Endodermal cell (in vitro differentiated cells): ENCODE measurements at regions not wholly inside any gene's neighbourhood (a gene's known extent, or its start where the extent isn't known, plus 50 kb on each side); places are given as distances from the start of the nearest gene placed in this dataset.

Experiments used
- DNase-seq: peaks from one replicate; pipeline ENCODE4 v3.0.0-alpha.2; 2017
- H3K27ac ChIP-seq: 2 replicates; pipeline ENCODE4 v1.5.1; 2013; ENCODE audit warnings: mild to moderate bottlenecking, low read depth, low read length, moderate library complexity
- H3K27me3 ChIP-seq: 2 replicates; pipeline ENCODE4 v1.6.1; 2013; ENCODE audit warnings: mild to moderate bottlenecking, low read length, moderate library complexity; ENCODE audit not compliant: insufficient read depth, control insufficient read depth, poor library complexity, severe bottlenecking
- H3K36me3 ChIP-seq: 2 replicates; pipeline ENCODE4 v1.7.0; 2013; ENCODE audit warnings: mild to moderate bottlenecking, low read length, moderate library complexity; ENCODE audit not compliant: control insufficient read depth, insufficient read depth
- H3K4me1 ChIP-seq: one replicate; pipeline ENCODE4 v1.7.0; 2013; ENCODE audit warnings: low read length; ENCODE audit not compliant: control insufficient read depth, insufficient read depth
- H3K4me3 ChIP-seq: 2 replicates; pipeline ENCODE4 v1.5.1; 2013; ENCODE audit warnings: mild to moderate bottlenecking, low read length, moderate library complexity
- H3K9ac ChIP-seq: 2 replicates; pipeline ENCODE4 v1.6.1; 2013; ENCODE audit warnings: mild to moderate bottlenecking, low read length, moderate library complexity; ENCODE audit not compliant: poor library complexity, severe bottlenecking; ENCODE audit errors: extremely low read depth
- H3K9me3 ChIP-seq: 2 replicates; pipeline ENCODE4 v1.6.1; 2013; ENCODE audit warnings: mild to moderate bottlenecking, low read length, moderate library complexity; ENCODE audit not compliant: control insufficient read depth
- H3K27ac Mint-ChIP-seq: 2 replicates; pipeline ENCODE4 v1.8.0; 2020; ENCODE audit warnings: mixed read lengths
- H3K27me3 Mint-ChIP-seq: 2 replicates; pipeline ENCODE4 v1.8.0; 2021; ENCODE audit warnings: mild to moderate bottlenecking, mixed read lengths; ENCODE audit not compliant: insufficient read depth
- H3K36me3 Mint-ChIP-seq: 2 replicates; pipeline ENCODE4 v1.8.0; 2020; ENCODE audit warnings: low read depth, mixed read lengths
- H3K4me1 Mint-ChIP-seq: 2 replicates; pipeline ENCODE4 v1.8.0; 2020; ENCODE audit warnings: mixed read lengths
- H3K4me3 Mint-ChIP-seq: 2 replicates; pipeline ENCODE4 v1.8.0; 2020; ENCODE audit warnings: mild to moderate bottlenecking, moderate library complexity, mixed read lengths
- H3K9me3 Mint-ChIP-seq: 2 replicates; pipeline ENCODE4 v1.8.0; 2020; ENCODE audit warnings: mild to moderate bottlenecking, mixed read lengths
- WGBS, 2 experiments: methylation state at CpG; one replicate each; pipeline versions ENCODE4 v1.1.5 to v1.1.7; 2013; ENCODE audit warnings: missing lambda C conversion rate in 2 of 2, mixed read lengths in 1 of 2; ENCODE audit not compliant: insufficient coverage in 1 of 2, insufficient read length in 1 of 2; 5-methylcytosine and 5-hydroxymethylcytosine counted together
- TF ChIP-seq, protein P1 (sequence below): fragments of 200-600 bp; sonication (generic); conservative IDR thresholded peaks from 2 replicates; pipeline ENCODE4 v1.5.0; 2021; ENCODE audit warnings: antibody characterized with exemption, mild to moderate bottlenecking

DNA sequence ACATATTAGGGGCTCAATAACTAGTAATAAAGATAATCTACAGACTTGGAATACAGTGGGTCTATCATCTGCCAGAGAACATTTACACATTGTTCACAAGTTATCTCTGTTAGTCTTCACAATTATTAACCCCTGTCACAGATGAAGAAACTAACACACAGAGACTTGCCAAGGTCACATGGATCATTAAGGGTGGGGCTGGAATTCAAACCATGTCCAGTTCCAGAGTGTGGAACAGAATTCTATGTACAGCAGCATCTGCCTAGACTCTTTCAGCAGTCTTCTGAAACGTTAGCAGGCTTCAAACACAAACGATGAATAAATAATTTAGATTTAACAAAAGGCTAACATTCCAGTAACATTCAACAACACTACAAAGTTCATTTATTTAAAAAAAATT lies 673.9 kb upstream of the NR2F2 start:
- no peaks in the 10 kb centered on the region for H3K9me3 ChIP-seq
- H3K4me1 Mint-ChIP-seq, result no peaks in the 10 kb centered on the region
- no peak overlapping the region for H3K27ac ChIP-seq
- no peak for DNase-seq
- no peaks in the 10 kb centered on the region for H3K27me3 ChIP-seq
- H3K4me3 Mint-ChIP-seq, result no peak overlapping the region
- WGBS, 2 experiments, result 96 to 100% methylated on average over 1 to 2 of the region's 2 CpGs
- H3K4me1 ChIP-seq, result no peaks in the 10 kb centered on the region
- no peaks in the 10 kb centered on the region for H3K9me3 Mint-ChIP-seq
- H3K27ac Mint-ChIP-seq, result no peak overlapping the region
- H3K36me3 Mint-ChIP-seq, result no peaks in the 10 kb centered on the region
- no peak overlapping the region for H3K9ac ChIP-seq
- H3K36me3 ChIP-seq, result no peaks in the 10 kb centered on the region
- TF ChIP-seq, protein P1, sequence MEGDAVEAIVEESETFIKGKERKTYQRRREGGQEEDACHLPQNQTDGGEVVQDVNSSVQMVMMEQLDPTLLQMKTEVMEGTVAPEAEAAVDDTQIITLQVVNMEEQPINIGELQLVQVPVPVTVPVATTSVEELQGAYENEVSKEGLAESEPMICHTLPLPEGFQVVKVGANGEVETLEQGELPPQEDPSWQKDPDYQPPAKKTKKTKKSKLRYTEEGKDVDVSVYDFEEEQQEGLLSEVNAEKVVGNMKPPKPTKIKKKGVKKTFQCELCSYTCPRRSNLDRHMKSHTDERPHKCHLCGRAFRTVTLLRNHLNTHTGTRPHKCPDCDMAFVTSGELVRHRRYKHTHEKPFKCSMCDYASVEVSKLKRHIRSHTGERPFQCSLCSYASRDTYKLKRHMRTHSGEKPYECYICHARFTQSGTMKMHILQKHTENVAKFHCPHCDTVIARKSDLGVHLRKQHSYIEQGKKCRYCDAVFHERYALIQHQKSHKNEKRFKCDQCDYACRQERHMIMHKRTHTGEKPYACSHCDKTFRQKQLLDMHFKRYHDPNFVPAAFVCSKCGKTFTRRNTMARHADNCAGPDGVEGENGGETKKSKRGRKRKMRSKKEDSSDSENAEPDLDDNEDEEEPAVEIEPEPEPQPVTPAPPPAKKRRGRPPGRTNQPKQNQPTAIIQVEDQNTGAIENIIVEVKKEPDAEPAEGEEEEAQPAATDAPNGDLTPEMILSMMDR, result no peak
- no peak overlapping the region for H3K4me3 ChIP-seq
- no peaks in the 10 kb centered on the region for H3K27me3 Mint-ChIP-seq

GRCh38 chr15:95658799-95659198 lies 671.7 kb upstream of the NR2F2 start:
- no peak overlapping the region for H3K27ac ChIP-seq
- Mint-ChIP-seq H3K4me1 (no peaks in the 10 kb centered on the region), H3K4me3 (no peak overlapping the region), H3K27ac (no peak overlapping the region), H3K9me3 (no peaks in the 10 kb centered on the region), H3K36me3 (no peaks in the 10 kb centered on the region), H3K27me3 (no peaks in the 10 kb centered on the region)
- no peaks in the 10 kb centered on the region for H3K36me3 ChIP-seq
- TF ChIP-seq, protein P1, result no peak
- no peaks in the 10 kb centered on the region for H3K4me1 ChIP-seq
- no peak overlapping the region for H3K9ac ChIP-seq
- WGBS, 2 experiments, result 88 to 89% methylated on average over 1 to 3 of the region's 3 CpGs
- H3K4me3 ChIP-seq, result no peak overlapping the region
- no peak for DNase-seq
- H3K9me3 ChIP-seq, result no peaks in the 10 kb centered on the region
- H3K27me3 ChIP-seq, result no peaks in the 10 kb centered on the region

GRCh38 chr15:95659656-95660055 lies 670.8 kb upstream of the NR2F2 start:
- H3K9me3 ChIP-seq, result no peaks in the 10 kb centered on the region
- no peaks in the 10 kb centered on the region for H3K9me3 Mint-ChIP-seq
- H3K4me3 Mint-ChIP-seq, result no peak overlapping the region
- no peak overlapping the region for H3K27ac ChIP-seq
- H3K36me3 Mint-ChIP-seq, result no peaks in the 10 kb centered on the region
- no peak overlapping the region for H3K27ac Mint-ChIP-seq
- H3K4me3 ChIP-seq, result no peak overlapping the region
- no peaks in the 10 kb centered on the region for H3K27me3 Mint-ChIP-seq
- TF ChIP-seq, protein P1, result no peak
- 94 to 96% methylated on average over 11 of the region's 11 CpGs for WGBS, 2 experiments
- no peaks in the 10 kb centered on the region for H3K4me1 ChIP-seq
- no peak overlapping the region for H3K9ac ChIP-seq
- peaks cover 2% of the 10 kb centered on the region for H3K4me1 Mint-ChIP-seq
- DNase-seq, result no peak
- H3K36me3 ChIP-seq, result no peaks in the 10 kb centered on the region
- H3K27me3 ChIP-seq, result no peaks in the 10 kb centered on the region
